ENCODE measurements at regions not wholly inside any gene's neighbourhood (a gene's known extent, or its start where the extent isn't known, plus 50 kb on each side); places are given as distances from the start of the nearest gene placed in this dataset.

GRCh38 chr20:22652681-22653588 lies 68.6 kb upstream of the FOXA2 start:
- no peak for DNase-seq

GRCh38 chr20:22653658-22654642 lies 69.6 kb upstream of the FOXA2 start:
- no peak for DNase-seq

- DNase-seq, result no peak
These were observed 79.2 kb upstream of the FOXA2 start for GRCh38 chr20:22663528-22664025.

- DNase-seq, result no peak
These were observed 82.8 kb upstream of the FOXA2 start for GRCh38 chr20:22667198-22667597.

GRCh38 chr20:22672191-22672590 lies 87.8 kb upstream of the FOXA2 start:
- no peak for DNase-seq

DNA sequence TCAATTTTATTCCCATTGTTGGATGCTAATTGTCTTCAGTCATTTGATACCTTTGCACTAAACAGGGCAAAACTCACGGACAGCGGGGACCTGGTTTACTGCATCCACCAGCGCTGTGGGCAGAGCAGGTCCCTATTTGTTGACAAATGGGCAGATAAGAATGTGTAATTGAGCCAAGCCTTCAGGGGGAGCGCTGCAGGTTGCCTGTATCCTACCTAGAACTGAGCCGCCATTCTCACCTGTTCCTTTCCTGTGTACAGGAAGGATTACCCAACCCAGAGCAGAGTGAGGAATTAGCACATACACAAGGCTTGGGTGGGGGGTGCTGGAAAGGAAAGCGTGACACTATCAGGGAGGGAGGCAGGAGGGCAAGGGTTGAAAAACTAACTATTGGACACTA lies 89.1 kb upstream of the FOXA2 start:
- DNase-seq, result no peak

DNA sequence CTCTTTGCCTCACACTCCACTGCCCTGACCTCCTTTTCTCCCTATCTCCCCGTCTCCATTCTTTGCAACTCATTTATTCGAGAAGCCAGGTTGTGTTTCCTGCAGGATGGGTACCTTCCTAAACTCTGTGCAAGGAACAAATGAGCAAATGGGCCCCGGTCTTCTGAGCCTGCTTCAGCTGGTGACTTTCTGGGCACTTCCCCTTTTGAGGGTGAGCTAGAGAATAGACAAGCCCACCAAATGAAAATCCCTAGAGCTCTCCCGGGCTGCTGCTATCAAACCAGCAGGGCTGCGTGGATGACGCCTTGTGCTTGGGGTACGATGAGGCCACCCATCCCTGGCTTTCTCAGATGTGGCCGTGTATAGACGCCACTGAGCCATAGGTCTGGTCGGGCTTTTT lies 91.0 kb upstream of the FOXA2 start:
- DNase-seq, result no peak

GRCh38 chr20:22678678-22679077 lies 94.3 kb upstream of the FOXA2 start:
- no peak for DNase-seq

- no peak for DNase-seq
These were observed 94.8 kb upstream of the FOXA2 start for GRCh38 chr20:22679197-22679596.

- DNase-seq, result no peak
These were observed 95.8 kb upstream of the FOXA2 start for GRCh38 chr20:22680031-22680740.

GRCh38 chr20:22681591-22682248 lies 97.3 kb upstream of the FOXA2 start:
- DNase-seq, result no peak

DNA sequence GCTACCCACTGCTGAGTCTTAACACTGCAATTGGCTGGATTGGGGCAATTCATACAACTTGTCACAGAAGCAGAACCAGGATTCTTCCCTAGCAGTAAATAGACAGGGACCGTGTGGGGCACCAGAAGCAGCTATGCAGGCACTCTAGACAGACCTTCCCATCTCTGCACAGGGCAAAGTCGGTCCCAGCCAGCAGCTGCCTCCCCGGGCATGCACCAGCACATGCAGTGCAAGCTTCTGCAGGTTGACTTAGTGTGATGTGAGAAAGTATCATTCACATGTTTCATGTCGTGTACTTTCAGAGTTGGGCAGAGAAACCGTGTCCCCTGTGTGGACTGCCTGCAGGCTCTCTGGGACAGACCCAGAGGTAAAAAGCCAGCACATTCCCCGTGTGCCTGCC lies 98.0 kb upstream of the FOXA2 start:
- DNase-seq, result no peak

DNA sequence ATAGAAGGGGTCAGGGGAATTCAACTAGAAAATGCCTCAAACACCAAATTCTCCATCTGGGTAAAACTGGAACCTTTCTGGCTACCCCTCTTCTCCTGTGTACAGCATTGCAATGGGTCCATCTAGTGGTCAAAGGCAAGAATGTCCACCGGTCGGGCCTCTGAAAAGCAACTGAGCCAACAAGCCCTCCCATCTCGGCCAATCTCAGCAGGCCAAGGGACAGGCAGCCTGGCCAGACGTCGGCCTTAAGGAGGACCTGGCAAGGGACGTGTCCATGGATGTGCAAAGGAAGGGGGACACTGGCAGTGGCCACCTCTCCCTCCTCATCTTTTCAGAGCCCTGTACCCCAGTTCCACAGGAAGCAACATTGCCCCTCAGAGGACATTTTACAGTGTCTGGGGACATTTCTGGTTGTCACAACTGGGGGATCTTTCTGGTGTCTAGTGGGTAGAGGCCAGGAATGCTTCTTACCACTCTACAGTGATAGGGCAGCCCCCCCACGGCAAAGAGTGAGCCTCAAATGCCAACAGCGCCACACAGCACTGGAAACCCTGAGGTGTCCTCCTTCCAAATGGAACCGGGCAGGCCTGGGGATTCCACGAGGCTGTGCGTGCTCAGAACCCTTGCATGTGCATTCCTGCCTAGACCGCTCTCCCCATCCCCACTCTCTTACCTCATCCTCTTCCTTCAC lies 99.8 kb upstream of the FOXA2 start:
- peak; percentile 56 for DNase-seq

DNA sequence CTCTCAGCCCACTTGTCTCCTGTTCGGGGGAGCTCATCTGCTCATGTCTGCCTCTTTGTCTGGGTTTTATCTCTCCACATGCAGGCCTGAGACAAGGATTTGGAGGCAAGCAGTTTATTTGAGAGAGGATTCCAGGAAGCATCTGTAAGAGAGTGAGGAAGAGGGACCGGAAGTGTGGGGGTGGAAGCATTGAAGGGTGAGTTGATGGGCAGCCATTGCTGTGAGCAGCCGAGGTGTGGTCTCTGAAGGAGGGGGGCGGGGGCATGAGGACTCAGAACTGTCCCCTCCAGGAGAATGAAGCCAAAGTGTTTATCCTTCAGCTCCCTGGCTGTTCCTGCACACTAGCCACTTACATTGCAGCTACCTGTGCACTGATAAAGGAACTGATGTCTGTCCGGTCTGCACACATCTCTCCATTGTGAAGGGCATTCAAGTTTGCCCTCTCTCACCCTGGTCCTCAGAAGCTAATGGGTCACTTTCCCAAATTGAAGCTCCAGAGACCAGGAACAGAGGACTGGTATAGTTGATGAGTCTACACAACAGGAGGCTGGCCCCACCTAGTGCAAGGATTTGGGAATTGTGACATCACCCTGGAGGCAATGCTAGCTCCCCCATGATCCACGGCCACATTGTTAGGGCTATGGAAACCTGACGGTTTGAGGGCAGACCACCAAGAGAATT lies 100.5 kb upstream of the FOXA2 start:
- DNase-seq, result no peak

DNA sequence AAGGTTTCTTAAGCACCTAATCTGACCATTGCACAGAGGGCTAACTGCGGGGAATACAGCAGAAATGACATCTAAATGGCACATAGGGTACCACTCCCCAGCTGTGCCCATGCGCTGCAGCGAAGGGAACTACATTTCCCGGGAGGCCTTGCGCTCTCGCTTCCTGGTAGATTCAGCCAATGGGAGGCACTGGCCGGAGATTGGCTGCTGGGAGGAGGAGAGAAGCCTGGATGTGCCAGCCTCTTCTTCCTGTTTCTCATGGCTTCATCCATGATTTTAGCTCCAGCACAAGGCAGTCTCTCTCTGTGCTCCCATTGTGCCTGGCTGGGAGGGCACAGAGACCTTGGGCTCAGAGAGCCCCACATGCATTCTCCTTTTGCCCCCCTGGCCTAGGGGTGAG lies 101.7 kb upstream of the FOXA2 start:
- peak; percentile 11 for DNase-seq

GRCh38 chr20:22687676-22688349 lies 103.4 kb upstream of the FOXA2 start:
- DNase-seq, result no peak

DNA sequence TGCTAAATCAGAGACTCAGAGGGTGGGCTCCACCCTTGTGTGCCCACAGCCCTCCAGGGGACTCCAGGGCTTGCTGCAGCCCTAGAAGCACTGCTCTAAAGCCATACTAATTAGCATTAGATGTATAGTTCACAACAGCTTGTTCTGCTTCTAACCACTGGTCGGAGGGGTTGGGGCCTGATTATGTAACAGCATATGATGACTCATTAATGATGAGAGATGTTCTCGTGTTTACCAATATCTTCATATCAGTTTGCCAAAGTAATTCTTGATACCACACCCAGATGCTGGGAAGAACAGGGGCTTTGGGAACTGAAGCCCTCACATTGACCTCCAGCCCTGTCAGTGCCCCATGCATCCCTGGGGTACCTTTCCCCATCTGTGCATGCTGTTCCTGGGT lies 104.1 kb upstream of the FOXA2 start:
- DNase-seq, result no peak

DNA sequence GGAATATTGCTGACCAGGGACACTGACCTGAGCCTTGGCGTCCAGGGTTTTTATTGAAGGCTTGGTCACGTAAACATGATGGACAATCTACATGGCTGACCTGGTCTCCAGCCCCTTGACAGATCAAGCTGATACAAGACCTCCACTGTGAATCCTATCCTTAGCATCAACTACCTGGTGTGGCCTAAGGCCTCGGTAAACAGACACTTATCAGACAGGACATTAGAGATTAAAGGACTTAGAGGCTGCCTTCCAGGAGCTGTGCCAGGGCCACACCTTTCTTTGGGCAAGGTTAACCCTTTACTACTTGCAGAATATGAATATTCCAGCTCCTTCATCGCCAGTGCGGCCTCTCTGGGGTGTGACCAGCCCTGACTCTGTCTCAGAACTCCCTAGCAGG lies 104.9 kb upstream of the FOXA2 start:
- no peak for DNase-seq

- no peak for DNase-seq
These were observed 105.6 kb upstream of the FOXA2 start for GRCh38 chr20:22690000-22690399.

DNA sequence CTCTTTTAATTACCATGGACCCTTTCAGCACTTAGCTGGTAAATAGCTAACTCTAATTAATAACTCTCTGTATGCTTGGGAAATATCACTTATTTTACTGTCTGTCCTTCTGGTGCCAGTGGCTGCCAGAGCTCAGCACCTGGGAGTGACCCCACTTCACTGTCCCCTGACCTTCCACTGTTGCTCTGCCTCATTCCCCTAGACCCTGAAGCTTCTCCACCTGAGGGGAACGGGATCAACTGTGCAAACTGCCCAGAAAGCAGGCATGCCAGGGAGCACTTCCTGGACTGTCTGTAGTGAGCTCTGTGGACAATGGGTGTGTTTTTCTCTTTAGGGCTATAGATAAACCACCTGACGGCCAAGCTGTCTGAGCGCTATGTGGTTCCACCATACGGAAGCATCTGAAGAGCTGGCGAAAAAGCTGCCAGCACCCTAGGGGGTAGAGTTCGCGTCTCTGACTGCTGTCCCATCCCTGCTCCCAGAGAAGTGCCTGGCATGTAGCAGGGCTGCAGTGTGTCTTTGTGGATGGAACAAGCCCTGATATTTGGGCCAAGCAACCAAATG lies 106.3 kb upstream of the FOXA2 start:
- no peak for DNase-seq
